ENCODE measurements at regions not wholly inside any gene's neighbourhood (a gene's known extent, or its start where the extent isn't known, plus 50 kb on each side); places are given as distances from the start of the nearest gene placed in this dataset.
"Not testable (repeated sequence)": the region's sequence is repeated elsewhere in the genome, so short reads cannot be mapped to it uniquely, and the experiment has no call there.

DNA sequence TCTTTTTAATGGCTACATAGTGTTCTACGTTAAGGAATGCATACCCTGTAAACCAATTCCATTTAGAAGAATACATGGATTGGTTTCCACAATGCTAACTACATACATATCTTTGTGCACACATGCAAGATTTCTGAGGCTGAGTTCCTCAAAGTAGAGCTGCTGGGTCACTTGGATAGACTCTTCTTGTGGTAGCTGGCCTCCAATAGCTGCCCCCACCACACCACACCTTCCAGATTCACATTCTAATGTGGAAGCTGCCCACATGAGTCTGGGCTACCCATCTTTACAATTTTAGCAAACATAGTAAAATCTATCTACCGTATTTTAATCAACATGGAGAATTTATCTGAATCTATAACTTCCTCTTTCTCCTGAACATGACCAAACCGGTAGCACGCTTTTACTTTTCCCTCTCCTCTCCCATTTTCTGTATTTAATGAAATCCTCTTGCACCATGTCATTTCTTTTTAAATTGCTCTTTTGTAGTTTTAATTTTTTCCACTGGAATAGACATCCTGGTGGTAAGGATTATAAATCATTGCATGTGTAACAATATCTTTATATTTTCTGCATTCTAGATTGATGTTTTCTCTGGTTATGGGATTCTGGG lies 74.7 kb upstream of the CITED2 start:
- DNase-seq, result no peak

DNA sequence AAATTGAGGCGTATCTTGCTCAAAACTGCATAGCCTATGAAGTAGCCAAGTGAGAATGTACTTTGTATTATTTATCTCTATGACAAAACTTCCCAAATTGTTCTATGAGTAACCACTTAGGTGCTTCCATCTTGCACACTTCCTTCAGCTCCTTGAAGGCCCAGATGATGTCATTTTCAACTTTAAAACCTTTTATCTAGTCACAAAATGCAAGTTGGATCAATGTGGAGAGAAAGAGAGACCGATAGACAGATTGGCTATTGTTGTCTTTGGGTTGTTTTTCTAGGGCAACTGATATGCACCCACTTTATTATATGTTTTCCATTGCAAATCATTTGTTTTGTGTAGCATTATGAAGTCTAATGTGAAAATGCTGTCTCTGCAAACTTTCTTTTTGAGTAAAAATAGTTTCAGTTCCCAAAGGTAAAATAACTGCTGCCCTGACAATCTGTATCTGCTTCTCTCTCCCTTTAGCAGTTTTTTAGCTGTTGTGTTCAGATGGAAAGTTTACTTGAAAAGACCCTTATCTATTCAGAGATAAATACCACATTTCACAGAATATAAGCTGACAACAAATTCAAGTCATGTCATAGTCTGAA lies 73.7 kb upstream of the CITED2 start:
- DNase-seq, result no peak

DNA sequence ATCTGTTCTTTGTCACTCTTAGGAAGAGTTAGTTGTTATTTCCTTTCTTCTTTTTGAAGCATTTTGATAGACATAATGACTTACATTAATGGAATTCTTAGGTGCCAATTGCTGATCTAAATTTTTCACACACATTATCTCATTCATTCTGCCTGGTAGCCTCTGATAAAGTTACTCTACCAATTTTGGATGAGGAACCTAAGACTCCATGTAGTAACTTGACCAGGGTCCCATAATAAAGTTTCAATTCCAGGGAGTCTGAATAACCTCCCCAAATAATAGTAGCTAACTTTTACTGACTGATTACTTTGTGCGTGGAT lies 73.2 kb upstream of the CITED2 start:
- DNase-seq, result no peak

DNA sequence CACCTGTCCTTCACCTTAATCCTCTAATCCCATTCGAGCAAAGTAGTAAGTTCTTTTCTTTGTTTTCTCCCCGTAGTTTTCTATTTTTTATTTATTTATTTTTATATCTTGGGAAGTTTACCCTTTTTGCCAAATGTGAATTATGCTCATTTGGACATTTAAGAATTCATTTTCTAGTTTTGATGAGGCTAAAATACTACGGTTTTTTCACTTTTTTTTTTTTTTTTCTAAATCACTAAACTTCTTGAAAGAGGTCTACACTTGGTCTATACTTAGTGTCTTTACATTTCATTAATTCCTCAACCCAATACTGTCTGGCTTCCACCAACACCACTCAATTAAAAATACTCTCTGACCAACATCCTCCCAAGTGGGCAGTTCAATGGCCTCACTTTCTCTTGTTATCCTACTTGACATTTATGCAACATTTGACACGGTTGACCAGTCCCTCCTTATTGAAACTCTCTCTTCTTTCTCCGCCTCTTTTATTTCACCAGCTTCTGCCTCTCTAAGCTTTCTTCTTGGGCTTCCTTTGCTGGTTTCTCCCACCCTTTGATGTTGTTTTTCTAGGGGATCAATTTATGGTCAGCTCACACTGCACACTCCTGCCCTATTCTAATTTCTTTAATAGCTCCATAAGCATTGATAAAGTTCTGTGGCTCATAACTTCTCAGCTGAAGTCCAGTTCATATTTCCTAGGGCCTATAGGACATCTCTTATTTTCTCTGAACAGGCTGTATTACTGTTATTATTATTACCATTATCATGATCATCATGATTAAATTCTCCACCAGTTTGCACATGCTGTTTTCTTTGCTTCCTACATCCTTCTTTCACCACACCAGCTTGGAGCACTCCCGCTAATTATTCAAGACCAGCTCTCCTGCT lies 72.6 kb upstream of the CITED2 start:
- DNase-seq, result no peak

DNA sequence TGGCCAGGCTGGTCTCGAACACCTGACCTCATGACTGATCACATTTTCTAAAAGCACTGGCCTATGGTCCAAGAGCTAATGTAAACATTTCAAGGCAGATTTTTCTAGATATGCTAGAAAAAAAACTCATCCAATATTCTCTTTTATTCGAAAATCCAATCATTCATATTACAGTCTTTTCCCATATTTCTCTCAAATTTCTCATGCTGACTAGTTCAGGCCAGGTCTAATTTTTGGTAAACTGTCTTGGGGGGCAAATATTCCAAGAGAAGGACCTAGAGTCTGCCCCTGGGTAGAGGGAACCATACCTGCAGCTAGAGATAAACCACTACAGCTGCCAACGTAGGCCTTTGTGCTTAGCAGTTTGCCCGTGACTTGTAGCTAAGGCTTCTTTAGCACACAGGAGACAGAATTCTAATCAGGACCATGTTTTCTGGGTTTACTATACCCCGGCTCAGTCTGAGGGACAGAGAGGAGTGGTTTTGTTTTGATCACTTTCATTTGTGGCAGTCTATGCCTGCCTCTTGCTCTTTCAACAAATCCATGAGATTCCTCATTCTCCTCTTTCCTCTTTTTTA lies 71.8 kb upstream of the CITED2 start:
- no peak for DNase-seq

DNA sequence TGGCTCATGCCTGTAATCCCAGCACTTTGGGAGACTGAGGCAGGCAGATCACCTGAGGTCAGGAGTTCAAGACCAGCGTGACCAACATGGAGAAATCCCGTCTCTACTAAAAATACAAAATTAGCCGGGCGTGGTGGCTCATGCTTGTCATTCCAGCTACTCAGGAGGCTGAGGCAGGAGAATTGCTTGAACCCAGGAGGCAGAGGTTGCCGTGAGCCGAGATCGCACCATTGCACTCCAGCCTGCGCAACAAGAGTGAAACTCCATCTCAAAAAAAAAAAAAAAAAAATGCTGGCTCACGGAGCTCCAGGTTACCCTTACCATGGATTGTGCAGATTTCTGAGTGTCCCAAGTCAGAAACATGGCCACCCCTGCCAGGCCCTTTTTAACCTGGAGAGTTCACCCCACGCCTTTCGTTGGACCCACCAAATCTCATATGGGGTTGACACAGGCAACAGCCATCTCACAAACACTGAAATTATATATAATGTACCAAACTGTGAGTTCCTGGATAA lies 69.9 kb upstream of the CITED2 start:
- DNase-seq, result not testable (repeated sequence)

DNA sequence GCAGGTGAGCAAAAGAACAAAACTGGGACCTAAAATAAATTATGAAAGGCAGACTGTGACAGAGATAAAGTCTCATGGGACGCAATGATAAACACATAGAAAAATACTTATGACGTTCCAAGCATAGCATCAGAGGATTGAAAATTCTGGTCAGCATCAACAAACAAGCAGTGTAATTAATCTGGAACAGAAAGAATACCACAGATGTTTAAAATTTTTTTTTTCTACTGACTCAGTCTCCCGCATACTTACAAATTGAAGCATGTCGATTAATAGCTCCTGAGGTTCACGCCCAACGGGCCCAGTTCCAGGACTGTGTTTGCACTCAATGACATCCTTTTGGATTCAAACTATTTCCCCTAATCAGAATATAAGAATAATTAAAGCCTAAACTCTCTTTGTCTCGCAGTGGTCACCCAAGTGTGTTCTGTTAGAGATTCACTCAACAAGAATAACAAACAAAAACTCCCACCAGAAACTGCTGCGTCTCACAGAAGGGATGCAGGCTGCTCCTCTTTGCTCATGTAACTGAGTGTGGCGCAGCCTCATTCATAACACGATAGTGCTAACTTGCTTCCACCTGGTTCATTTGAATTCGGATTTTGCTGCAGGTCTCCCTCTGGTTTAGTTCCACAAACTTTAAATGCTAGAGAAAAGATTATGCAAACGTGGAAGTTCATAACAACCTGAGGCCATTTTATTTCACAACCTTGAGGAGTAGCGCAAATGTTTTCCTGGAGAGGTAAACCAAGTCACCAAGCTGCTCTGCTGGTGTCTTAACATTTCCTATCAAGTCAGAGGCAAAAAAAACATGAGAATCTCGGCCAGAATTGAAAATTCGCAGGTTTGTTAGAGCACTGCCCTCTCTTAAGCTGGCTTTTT lies 69.0 kb upstream of the CITED2 start:
- DNase-seq, result no peak

DNA sequence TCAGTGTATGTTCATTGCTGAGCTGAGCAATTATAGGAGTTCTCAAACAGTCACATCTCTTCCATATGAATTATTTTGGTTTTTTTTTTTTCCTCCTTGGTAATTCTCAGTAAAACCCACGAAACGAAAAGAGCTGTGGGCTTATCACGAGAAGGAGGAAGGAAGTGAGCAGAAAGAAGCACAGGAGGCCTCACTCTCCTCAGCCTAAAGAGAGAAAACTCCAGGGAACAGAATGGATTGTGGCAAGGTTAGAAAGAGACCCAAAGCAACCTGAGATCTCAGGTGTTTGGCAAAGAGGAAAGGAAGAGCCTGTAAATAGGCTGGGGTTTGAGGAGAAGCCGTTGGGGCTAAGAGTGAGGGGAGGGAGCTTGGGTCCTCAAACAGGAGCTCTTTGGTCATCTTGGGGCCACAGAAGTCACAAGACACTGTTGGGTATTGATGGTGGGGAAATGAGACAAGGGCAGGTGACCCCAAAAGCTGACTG lies 67.8 kb upstream of the CITED2 start:
- DNase-seq, result no peak

DNA sequence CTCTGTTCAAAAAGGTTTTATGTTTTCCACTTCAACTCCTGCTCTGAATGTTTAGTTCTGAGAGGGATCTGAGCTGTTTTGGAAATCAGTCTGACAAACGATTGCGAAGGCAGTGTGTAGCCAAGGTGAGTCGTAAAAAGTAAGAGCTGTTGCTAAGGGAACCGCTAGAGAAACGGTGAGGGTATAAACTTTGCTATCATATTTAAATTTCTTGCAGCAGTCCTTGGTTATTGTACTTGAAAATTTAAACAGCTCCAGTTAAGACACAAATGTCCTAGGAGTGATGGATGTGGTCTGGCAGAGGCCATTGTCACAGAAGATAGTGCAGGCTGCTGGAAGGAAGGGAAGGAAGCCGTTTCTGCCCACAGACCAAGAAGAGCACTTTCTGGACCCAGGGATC lies 64.9 kb upstream of the CITED2 start:
- DNase-seq, result no peak

DNA sequence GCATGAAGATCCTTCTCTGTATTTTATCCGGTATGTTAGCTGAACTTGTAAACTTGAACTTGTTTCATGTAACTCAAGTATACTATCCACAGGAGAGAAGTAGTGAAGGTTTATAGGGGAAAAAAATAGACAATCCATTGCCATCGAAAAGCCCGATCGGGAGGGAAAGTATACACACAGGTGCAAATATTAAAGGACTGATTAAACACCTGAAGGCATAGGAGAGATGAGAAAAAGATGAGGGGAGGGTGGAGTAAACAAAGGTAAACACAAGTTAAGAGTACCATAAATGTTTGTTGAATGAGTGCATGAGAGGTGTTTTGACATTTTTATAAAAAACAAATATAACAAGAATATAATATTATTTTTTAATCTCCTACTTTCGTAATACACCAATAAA lies 64.3 kb upstream of the CITED2 start:
- DNase-seq, result no peak

DNA sequence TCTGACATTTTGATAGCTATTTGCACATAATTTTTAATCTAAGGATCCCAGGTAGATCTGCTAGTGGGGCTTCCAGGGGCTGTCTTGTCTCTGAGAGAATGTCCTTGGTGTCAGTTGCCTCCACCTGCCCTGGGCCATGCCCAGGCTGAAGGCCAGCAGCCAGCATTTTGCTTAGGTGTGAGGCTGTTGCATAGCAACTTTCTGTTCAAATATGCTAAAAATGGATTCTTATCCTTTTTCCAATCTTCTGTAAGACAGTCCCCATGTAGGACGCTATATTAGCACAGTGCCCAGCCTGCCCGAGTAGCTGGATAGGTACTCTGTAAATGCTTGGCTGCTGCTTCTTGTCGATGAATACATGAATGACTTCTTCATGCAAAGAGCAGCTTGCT lies 62.5 kb upstream of the CITED2 start:
- no peak for DNase-seq

DNA sequence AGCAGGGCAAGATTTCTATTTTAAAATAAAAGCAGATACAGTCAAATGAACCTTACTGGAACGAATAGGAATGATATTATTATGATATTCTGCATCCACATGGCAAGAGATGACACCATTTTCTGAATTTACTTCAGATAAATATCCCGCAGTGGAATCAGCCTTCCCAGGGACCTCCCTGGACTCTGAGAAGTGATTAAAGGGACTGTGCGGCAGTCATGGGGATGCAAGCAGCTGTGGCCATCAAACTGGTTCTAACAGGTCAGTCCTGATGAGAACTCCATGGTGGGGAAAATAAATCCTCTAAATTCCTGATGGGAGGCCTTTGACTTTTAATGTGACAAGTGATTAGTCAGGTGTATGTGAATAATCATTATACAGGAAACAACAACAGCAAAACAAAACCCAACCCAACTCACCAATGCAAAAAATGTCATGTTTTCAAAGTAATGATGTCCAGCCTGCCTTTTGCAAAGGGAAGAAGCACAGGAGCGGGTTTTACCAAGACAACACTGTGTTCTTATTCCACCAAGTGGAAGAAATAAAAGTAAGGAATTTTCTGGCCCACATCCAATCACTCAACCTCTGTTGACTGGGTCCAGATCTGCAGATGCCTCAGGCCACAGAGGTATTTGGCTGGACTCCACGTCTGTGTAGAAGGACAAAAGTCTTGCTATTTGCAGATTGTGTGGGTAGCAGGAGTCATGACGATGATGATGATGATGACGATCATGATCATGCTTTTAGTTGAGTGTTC lies 61.9 kb upstream of the CITED2 start:
- no peak for DNase-seq

DNA sequence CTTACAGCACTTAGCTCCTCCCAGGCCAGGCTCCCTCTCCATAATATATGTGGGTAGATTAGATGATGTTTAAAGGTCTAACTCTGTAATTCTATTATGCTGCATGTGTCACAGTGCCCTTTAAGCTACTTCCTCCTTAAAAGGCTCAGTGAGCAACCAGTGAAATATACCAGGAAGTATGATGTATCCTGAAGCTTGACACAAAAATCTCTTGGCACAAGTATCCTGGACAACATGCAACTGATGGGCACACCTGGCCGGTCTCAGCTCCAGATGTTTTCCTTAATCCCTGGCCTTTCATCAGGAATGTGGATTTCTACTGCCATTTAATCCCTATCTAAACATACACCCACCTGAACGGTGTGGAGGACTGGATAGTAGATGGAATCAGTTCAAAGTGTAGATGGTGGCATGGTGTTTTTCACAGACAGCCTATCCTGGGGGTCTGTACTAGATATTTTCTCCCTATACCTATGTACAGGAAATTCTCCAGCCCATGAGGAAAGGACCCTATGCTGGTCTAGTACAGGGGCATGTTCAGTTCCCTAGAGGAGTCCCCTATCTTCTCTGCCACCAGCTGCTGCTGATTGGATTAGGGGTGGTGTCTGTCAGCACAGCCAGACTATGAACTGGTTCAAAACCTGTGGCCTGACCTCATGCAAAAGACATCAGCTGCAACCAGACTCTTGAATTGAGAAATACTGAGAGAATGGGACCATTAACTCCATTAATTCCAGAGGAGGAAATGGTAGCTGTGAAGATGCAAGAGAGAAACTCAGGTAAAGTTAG lies 59.4 kb upstream of the CITED2 start:
- no peak for DNase-seq

DNA sequence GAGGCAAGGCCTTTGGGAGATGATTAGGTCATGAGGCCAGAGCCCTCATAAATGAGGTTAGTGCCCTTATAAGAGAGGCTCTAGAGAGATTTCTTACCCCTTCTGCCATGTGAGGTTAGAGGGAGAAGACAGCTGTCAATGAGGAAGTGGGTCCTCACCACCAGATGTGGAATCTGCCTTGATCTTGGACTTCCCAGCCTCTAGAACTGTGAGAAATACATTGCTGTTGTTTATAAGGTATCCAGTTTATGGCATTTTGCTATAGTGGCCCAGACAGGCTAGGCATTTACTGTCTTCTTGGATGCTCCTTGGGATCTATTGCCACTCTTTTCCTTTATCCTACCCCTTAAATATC lies 57.1 kb upstream of the CITED2 start:
- DNase-seq, result no peak

DNA sequence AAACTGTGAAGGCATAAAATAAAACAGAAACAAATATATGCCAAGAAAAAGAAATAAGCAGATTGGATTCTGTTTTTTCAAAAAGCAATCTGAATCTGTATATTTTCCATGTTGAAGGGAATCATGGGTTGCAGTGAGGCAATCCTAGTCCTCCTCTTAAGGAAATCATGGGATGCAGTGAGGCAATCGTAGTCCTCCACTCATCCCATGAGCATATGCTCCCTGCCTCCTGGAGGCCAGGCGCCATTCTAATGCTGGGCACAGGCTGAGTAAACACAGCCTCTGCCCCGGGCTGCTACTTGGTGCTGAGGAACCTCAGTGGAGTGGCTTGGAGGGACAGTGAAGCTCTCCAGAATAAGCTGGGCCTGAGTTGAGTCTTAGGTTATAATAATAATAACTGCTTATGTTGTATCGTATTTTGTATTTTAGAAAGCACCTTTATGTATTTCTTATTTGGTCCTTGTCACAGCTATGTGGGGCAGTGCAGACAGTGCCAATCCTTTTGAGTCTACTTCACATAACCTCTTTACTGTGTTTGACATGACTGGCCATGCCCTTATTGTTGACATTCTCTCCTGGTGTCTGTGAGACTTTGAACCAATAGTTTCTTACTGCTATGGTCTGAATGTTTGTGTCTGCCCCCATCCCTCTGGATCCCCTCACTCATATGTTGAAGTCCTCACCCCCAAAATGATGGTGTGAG lies 56.6 kb upstream of the CITED2 start:
- no peak for DNase-seq

DNA sequence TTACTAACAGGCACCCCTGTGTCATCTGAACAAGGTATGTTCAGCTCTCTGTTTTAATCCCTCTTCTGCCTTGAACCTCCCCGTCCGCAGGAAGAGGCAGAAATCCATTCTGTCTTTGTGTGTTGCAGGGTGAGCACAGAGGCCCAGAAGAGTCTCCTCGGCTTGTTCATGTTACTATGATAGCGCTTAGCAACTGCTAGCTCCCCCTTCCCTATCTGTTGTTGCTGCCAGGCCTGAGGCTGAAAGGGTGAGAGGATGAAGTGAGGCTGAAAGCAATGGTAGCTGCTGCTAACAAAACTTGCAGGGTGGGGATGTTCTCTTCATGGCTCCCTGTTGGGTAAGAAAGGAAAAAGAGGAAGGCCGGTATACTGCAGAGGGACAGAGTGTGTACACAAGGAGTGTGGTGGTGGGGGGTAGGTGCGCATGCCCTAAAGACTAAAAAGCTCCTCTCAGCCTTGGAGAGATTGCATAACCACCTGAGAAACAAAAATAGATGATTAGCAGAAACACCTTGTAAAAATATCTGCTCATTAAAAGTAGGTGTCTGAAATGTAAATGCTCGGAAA lies 55.2 kb upstream of the CITED2 start:
- DNase-seq, result no peak

DNA sequence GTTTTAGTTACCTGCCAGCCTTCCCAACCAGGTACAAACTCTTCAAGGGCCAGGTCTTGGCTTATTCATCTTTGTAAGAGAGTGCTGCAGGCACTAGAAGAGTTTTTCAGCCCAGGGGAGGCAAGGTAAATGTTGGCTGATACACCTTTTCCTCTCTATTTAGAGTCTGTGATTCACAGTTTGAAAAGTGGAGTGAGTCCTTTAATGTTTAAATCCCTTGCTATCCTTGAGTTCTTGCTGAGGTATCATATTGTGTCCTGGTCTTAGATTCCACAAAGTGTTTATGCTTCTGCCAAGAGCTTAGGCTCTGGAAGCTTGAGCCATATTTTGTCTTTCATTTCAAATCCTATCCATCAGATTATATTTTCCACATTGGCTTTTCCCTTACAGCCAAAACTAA lies 52.8 kb upstream of the CITED2 start:
- DNase-seq, result no peak

DNA sequence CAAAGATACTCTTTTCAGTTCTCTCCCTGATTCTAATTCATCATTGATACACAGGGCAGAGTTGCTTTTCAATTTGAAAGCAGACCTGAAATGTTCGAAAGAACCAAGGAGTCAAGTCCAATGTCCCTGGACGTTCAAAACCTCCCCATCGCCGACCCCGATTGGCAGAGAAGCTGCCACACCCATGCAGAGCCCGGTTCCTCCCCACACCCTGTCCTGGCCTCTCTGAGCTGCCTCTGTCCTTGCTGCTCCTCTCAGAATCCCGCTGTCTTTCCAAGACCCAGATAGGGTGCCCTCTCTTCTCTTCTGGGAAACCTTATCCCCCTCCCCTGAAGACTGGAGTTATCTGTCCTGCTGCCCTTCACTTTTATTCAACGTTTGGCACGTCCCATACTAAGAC lies 52.3 kb upstream of the CITED2 start:
- DNase-seq, result no peak

DNA sequence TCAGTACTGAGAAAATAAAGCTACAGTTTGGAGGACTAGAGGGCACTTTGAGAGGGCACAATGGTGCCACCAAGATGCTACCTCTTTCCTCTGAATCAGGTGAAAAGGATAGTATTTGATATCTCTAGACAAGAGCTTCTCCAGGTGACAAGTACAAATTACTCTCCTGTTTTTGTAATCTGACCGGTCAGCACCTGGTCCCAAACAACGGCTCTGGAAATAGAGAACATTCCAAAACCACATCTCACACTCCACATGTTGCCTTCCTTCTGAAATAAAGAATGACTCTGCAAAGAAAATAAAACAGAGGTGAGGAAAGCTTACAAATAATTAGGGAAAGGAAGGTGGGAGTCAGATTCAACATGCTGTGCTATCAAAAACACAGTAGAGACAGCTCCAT lies 51.3 kb upstream of the CITED2 start:
- no peak for DNase-seq

All from activated CD4-positive, alpha-beta T cell treated with anti-CD3 and anti-CD28 coated beads, Interleukin-2, amount 50 U/mL, for 1 hour (primary cell).